HEK293 (cell line): ENCODE measurements at regions not wholly inside any gene's neighbourhood (a gene's known extent, or its start where the extent isn't known, plus 50 kb on each side); places are given as distances from the start of the nearest gene placed in this dataset.

Experiments
- CTCF ChIA-PET: fragments of 350-600 bp; formaldehyde crosslinking; extraction: SDS; loops from one replicate; lab custom pipeline; 2021; ENCODE audit warnings: antibody characterized with exemption; lab: Yijun Ruan, JAX
- POLR2A ChIA-PET: fragments of 300-600 bp; formaldehyde crosslinking; extraction: SDS; loops from one replicate; lab custom pipeline; 2020; ENCODE audit warnings: antibody characterized with exemption, inconsistent platforms; lab: Yijun Ruan, JAX
- H3K27ac ChIP-seq: fragments of 200-500 bp; sonication (Bioruptor generic); 2 replicates; pipeline ENCODE4 v1.5.1; 2014; ENCODE audit warnings: low read depth, low read length, control low read depth, inconsistent platforms; ENCODE audit errors: extremely low read depth
- H3K36me3 ChIP-seq, 2 experiments: fragments of 200-500 bp in 1 of 2; sonication (Bioruptor generic) in 1 of 2; 1 replicate in 1 of 2; 2 replicates in 1 of 2; pipeline ENCODE4 v1.5.1; 2014 to 2017; ENCODE audit warnings: inconsistent platforms in 2 of 2, low read length in 2 of 2; ENCODE audit not compliant: control insufficient read depth in 2 of 2, insufficient read depth in 1 of 2
- H3K4me1 ChIP-seq: fragments of 200-500 bp; sonication (Bioruptor generic); 2 replicates; pipeline ENCODE4 v1.5.1; 2014; ENCODE audit warnings: mild to moderate bottlenecking, low read length, inconsistent platforms; ENCODE audit not compliant: control insufficient read depth, insufficient read depth
- H3K4me3 ChIP-seq: 2 replicates; pipeline ENCODE4 v1.5.1; 2011; ENCODE audit warnings: low read depth, mild to moderate bottlenecking, control low read depth, low read length, moderate library complexity
- H3K9me3 ChIP-seq: fragments of 200-500 bp; sonication (Bioruptor generic); 2 replicates; pipeline ENCODE4 v1.5.1; 2014; ENCODE audit warnings: low read depth, low read length, inconsistent platforms; ENCODE audit not compliant: control insufficient read depth, insufficient read depth
- HOXA7 ChIP-seq: sonication (generic); formaldehyde crosslinking; IDR thresholded peaks from 2 replicates; pipeline ENCODE4 v1.8.1; 2022; ENCODE audit warnings: missing genetic modification reagents, borderline replicate concordance
- OVOL3 ChIP-seq: fragments of 450-650 bp; formaldehyde crosslinking; IDR thresholded peaks from 2 replicates; pipeline ENCODE4 v1.5.1; 2016; ENCODE audit warnings: missing biosample characterization, missing genetic modification characterization
- PRDM4 ChIP-seq: fragments of 450-650 bp; formaldehyde crosslinking; IDR thresholded peaks from 2 replicates; pipeline ENCODE4 v1.5.1; 2017; ENCODE audit warnings: missing biosample characterization, missing genetic modification characterization
- SP7 ChIP-seq: fragments of 450-650 bp; formaldehyde crosslinking; IDR thresholded peaks from 2 replicates; pipeline ENCODE4 v1.5.1; 2016; ENCODE audit warnings: missing biosample characterization, missing genetic modification characterization
- TRIM28 ChIP-seq: IDR thresholded peaks from 2 replicates; pipeline ENCODE4 v1.6.1; 2011; ENCODE audit warnings: low read length, control low read depth, borderline replicate concordance
- ZBTB10 ChIP-seq: fragments of 450-650 bp; formaldehyde crosslinking; IDR thresholded peaks from 2 replicates; pipeline ENCODE4 v1.5.1; 2016; ENCODE audit warnings: missing biosample characterization, missing genetic modification characterization
- ZBTB26 ChIP-seq: fragments of 450-650 bp; formaldehyde crosslinking; optimal IDR thresholded peaks from 2 replicates; pipeline ENCODE3; 2016; ENCODE audit warnings: missing biosample characterization, mild to moderate bottlenecking, missing genetic modification characterization
- ZNF112 ChIP-seq: fragments of 450-650 bp; formaldehyde crosslinking; IDR thresholded peaks from 2 replicates; pipeline ENCODE4 v1.5.0; 2017; ENCODE audit warnings: missing biosample characterization, missing genetic modification characterization
- ZNF175 ChIP-seq: fragments of 450-650 bp; formaldehyde crosslinking; IDR thresholded peaks from 2 replicates; pipeline ENCODE4 v1.5.1; 2016; ENCODE audit warnings: missing biosample characterization, missing genetic modification characterization
- ZNF202 ChIP-seq: fragments of 450-650 bp; formaldehyde crosslinking; IDR thresholded peaks from 2 replicates; pipeline ENCODE4 v1.5.1; 2016; ENCODE audit warnings: missing biosample characterization, missing genetic modification characterization, borderline replicate concordance
- ZNF248 ChIP-seq: fragments of 450-650 bp; formaldehyde crosslinking; IDR thresholded peaks from 2 replicates; pipeline ENCODE4 v1.5.1; 2017; ENCODE audit warnings: missing biosample characterization, missing genetic modification characterization
- ZNF311 ChIP-seq: fragments of 450-650 bp; formaldehyde crosslinking; IDR thresholded peaks from 2 replicates; pipeline ENCODE4 v1.5.1; 2017; ENCODE audit warnings: missing biosample characterization, missing genetic modification characterization, borderline replicate concordance
- ZNF398 ChIP-seq: fragments of 450-650 bp; formaldehyde crosslinking; IDR thresholded peaks from 2 replicates; pipeline ENCODE4 v1.5.1; 2017; ENCODE audit warnings: missing biosample characterization, missing genetic modification characterization
- ZNF426 ChIP-seq: fragments of 450-650 bp; formaldehyde crosslinking; IDR thresholded peaks from 2 replicates; pipeline ENCODE4 v1.5.1; 2017; ENCODE audit warnings: missing biosample characterization, missing genetic modification characterization, mild to moderate bottlenecking, inconsistent platforms, moderate library complexity
- ZNF449 ChIP-seq: fragments of 450-650 bp; formaldehyde crosslinking; IDR thresholded peaks from 2 replicates; pipeline ENCODE4 v1.5.1; 2017; ENCODE audit warnings: missing biosample characterization, mild to moderate bottlenecking, missing genetic modification characterization, moderate library complexity
- ZNF48 ChIP-seq: fragments of 450-650 bp; formaldehyde crosslinking; IDR thresholded peaks from 2 replicates; pipeline ENCODE4 v1.5.1; 2016; ENCODE audit warnings: missing biosample characterization, missing genetic modification characterization
- ZNF549 ChIP-seq: fragments of 450-650 bp; IDR thresholded peaks from 2 replicates; pipeline ENCODE4 v1.5.1; 2018; ENCODE audit warnings: missing biosample characterization, missing genetic modification characterization, mild to moderate bottlenecking, inconsistent platforms, moderate library complexity
- ZNF561 ChIP-seq: fragments of 450-650 bp; IDR thresholded peaks from 2 replicates; pipeline ENCODE4 v1.5.1; 2018; ENCODE audit warnings: missing biosample characterization, missing genetic modification characterization, borderline replicate concordance
- ZNF623 ChIP-seq: fragments of 450-650 bp; formaldehyde crosslinking; IDR thresholded peaks from 2 replicates; pipeline ENCODE4 v1.5.1; 2016; ENCODE audit warnings: missing biosample characterization, missing genetic modification characterization
- ZNF626 ChIP-seq: fragments of 450-650 bp; sonication (Bioruptor Pico); formaldehyde crosslinking; IDR thresholded peaks from 2 replicates; pipeline ENCODE4 v1.5.1; 2018; ENCODE audit warnings: missing biosample characterization, missing genetic modification characterization, inconsistent platforms
- ZNF629 ChIP-seq: fragments of 450-650 bp; formaldehyde crosslinking; IDR thresholded peaks from 2 replicates; pipeline ENCODE4 v1.5.1; 2017; ENCODE audit warnings: missing biosample characterization, missing genetic modification characterization
- ZNF645 ChIP-seq: fragments of 450-650 bp; formaldehyde crosslinking; IDR thresholded peaks from 2 replicates; pipeline ENCODE4; 2016; ENCODE audit warnings: missing biosample characterization, missing genetic modification characterization
- ZNF660 ChIP-seq: fragments of 450-650 bp; IDR thresholded peaks from 2 replicates; pipeline ENCODE4 v1.5.1; 2018; ENCODE audit warnings: missing biosample characterization, mild to moderate bottlenecking, missing genetic modification characterization
- ZNF707 ChIP-seq: fragments of 450-650 bp; formaldehyde crosslinking; IDR thresholded peaks from 2 replicates; pipeline ENCODE4 v1.5.1; 2016; ENCODE audit warnings: missing biosample characterization, missing genetic modification characterization

GRCh38 chr7:36005293-36005692 is 147.8 kb upstream of the EEPD1 start (continued):
- TF ChIP-seq TRIM28 (no peak), ZNF398 (tag by site-specific recombination) (no peak), ZNF623 (no peak), ZNF660 (no peak), ZNF549 (tag by site-specific recombination) (no peak), ZBTB26 (no peak), PRDM4 (no peak)

- no peaks in the 10 kb centered on the region for H3K36me3 ChIP-seq
- ChIA-PET POLR2A (no interaction called here), CTCF (interaction anchor here (0.9 kb wide), 1 partner anchor 285 kb away, joined by 3 read pairs; no protein-coding TSS in a partner anchor)
- no peak overlapping the region for H3K27ac ChIP-seq
- no peak overlapping the region for H3K4me3 ChIP-seq
- TF ChIP-seq ZNF202 (tag by site-specific recombination), result no peak
- no peak for TF ChIP-seq ZNF707 (tag by site-specific recombination)
- TF ChIP-seq ZNF175 (tag by site-specific recombination), result no peak
- no peak for TF ChIP-seq ZNF398 (tag by site-specific recombination)
- no peak for TF ChIP-seq ZNF48 (tag by site-specific recombination)
- no peak for TF ChIP-seq HOXA7 (CRISPR knock-in tag)
- TF ChIP-seq ZNF645 (tag by site-specific recombination), result no peak
- TF ChIP-seq ZNF426, result no peak
- TF ChIP-seq ZNF311 (tag by site-specific recombination), result no peak
- no peak for TF ChIP-seq ZNF449
- TF ChIP-seq ZNF248 (tag by site-specific recombination), result no peak
- TF ChIP-seq OVOL3, result no peak
- no peak for TF ChIP-seq ZNF626 (tag by site-specific recombination)
- TF ChIP-seq ZBTB10 (tag by site-specific recombination), result no peak
- TF ChIP-seq ZNF561, result no peak
- TF ChIP-seq ZNF629 (tag by site-specific recombination), result no peak
- no peak for TF ChIP-seq SP7 (tag by site-specific recombination)
- no peak for TF ChIP-seq ZNF112 (tag by site-specific recombination)
- H3K4me1 ChIP-seq, result no peaks in the 10 kb centered on the region
- no peaks in the 10 kb centered on the region for H3K9me3 ChIP-seq
These were observed 147.2 kb upstream of the EEPD1 start for GRCh38 chr7:36005876-36006275.
